Ectodermal cell (in vitro differentiated cells): ENCODE measurements at regions not wholly inside any gene's neighbourhood (a gene's known extent, or its start where the extent isn't known, plus 50 kb on each side); places are given as distances from the start of the nearest gene placed in this dataset.

Source experiments
- H3K27ac ChIP-seq: 2 replicates; pipeline ENCODE4 v1.7.0; 2013; ENCODE audit warnings: mild to moderate bottlenecking, low read depth, low read length; ENCODE audit not compliant: insufficient read depth, poor library complexity, severe bottlenecking
- H3K27me3 ChIP-seq: 2 replicates; pipeline ENCODE4 v1.7.0; 2013; ENCODE audit warnings: mild to moderate bottlenecking, low read length; ENCODE audit not compliant: insufficient read depth, control insufficient read depth, poor library complexity, severe bottlenecking
- H3K36me3 ChIP-seq: one replicate; pipeline ENCODE4 v1.7.0; 2013; ENCODE audit warnings: low read length; ENCODE audit not compliant: control insufficient read depth, insufficient read depth
- H3K4me1 ChIP-seq: one replicate; pipeline ENCODE4 v1.7.0; 2013; ENCODE audit warnings: low read length; ENCODE audit not compliant: control insufficient read depth, insufficient read depth
- H3K4me3 ChIP-seq: 2 replicates; pipeline ENCODE4 v1.7.0; 2013; ENCODE audit warnings: low read depth, low read length, control low read depth; ENCODE audit not compliant: insufficient read depth
- H3K9me3 ChIP-seq: 2 replicates; pipeline ENCODE4 v1.7.0; 2013; ENCODE audit warnings: mild to moderate bottlenecking, low read length, moderate library complexity; ENCODE audit not compliant: control insufficient read depth
- WGBS, 2 experiments: methylation state at CpG; one replicate each; pipeline ENCODE4 v1.1.7; 2013; ENCODE audit warnings: missing lambda C conversion rate in 2 of 2; 5-methylcytosine and 5-hydroxymethylcytosine counted together

DNA sequence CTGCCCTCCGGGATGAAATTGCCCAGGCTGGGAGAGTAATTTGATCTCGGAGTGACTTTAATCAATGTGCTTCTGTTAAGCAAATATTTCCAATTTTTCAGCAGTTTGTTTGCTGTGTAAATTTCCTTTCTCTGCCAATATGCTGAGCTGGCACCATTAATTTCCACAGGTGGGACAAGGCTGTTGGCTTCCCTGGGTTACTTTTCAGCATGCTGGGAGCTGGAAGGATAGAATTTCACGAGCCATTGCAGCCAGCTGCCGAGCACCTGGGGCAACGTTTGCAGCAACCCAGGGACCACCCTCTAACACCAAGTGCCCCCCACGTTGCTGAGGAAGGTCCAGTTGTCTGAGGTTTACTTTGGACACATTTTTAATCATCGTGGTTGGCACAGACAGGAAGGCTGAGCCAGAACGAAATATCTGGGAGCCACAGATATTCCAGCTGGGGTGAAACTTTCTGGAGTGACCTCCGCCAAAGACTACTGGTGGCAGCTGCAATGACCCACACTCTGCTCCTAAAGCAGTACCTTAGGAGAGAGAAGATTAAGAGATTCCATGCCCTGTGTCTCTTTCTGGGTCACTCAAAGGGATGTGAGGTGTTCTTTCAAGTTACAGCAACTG is 293.3 kb upstream of the RGMA start:
- Histone ChIP-seq H3K4me1 (peaks cover 5% of the 10 kb centered on the region), H3K9me3 (no peaks in the 10 kb centered on the region), H3K4me3 (no peak overlapping the region), H3K27ac (no peak overlapping the region), H3K27me3 (no peaks in the 10 kb centered on the region), H3K36me3 (no peaks in the 10 kb centered on the region)
- 70 to 73% methylated on average over 9 of the region's 9 CpGs for WGBS, 2 experiments

DNA sequence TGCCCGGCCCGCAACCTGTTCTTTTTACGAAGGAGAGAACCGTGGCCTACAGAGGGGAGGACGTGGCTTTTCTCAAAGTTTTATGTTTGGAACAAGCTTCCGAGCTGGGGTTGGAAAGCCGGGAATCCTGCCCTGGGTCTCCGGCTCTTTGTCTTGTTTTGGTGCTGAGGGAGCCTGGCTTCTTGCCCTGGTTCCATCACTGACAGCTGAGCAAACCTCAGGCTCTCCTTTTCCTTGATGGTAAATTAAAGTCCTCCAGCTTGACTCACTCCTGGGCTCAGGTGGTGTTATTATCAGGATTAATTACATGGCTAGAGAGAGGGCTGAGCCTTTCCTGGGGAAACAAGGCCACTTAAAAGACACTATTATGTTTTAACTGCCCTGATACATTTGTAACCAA is 289.5 kb upstream of the RGMA start:
- no peak overlapping the region for H3K27ac ChIP-seq
- no peaks in the 10 kb centered on the region for H3K9me3 ChIP-seq
- peaks cover 5% of the 10 kb centered on the region for H3K36me3 ChIP-seq
- WGBS, 2 experiments, result 89 to 94% methylated on average over 8 of the region's 8 CpGs
- peaks cover 5% of the 10 kb centered on the region for H3K4me1 ChIP-seq
- no peak overlapping the region for H3K4me3 ChIP-seq
- H3K27me3 ChIP-seq, result no peaks in the 10 kb centered on the region

- Histone ChIP-seq H3K4me1 (peaks cover 14% of the 10 kb centered on the region), H3K4me3 (no peak overlapping the region), H3K9me3 (no peaks in the 10 kb centered on the region), H3K36me3 (peaks cover 5% of the 10 kb centered on the region), H3K27me3 (no peaks in the 10 kb centered on the region), H3K27ac (no peak overlapping the region)
- 77 to 79% methylated on average over 9 of the region's 9 CpGs for WGBS, 2 experiments
These were observed 283.8 kb upstream of the RGMA start for GRCh38 chr15:93372865-93373223.

DNA sequence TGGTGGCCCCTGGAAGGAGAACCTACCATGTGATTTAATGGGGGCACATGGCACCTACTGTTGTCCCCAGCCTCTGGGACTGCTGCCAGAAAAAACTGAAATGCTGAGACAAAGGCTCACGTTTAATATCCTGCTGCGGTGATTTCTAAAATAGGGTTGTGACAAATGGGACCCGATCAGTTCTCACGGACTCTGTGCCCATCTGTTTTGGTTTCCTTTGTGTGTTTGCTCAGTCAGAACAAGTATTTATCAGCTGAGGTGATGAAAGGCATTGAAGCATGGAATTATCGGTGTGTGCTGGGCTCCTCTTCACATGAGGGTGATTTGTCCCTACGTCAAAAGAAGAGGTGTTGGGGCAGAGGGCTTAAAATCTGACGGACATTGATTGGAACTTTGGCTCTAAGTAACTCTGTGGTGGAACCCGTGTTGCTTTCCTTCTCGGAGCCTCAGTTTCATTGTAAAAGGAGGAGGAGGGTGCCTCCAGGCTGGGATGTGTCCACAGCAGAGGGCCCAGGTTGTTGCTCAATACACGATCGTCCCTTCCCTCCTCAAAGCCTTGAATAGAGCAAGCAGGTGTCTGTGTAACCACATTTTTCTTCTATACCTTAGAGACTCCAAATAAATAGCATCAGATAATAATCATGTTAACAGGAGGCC is 283.3 kb upstream of the RGMA start:
- Histone ChIP-seq H3K36me3 (peaks cover 5% of the 10 kb centered on the region), H3K9me3 (no peaks in the 10 kb centered on the region), H3K4me3 (no peak overlapping the region), H3K27me3 (no peaks in the 10 kb centered on the region), H3K4me1 (peaks cover 14% of the 10 kb centered on the region), H3K27ac (no peak overlapping the region)
- 92% methylated on average over 11 of the region's 11 CpGs for WGBS, 2 experiments

GRCh38 chr15:93366387-93367100 is 277.5 kb upstream of the RGMA start:
- H3K27ac ChIP-seq, result peak overlapping the region; percentile 81
- no peak overlapping the region for H3K4me3 ChIP-seq
- 36 to 42% methylated on average over 5 of the region's 5 CpGs for WGBS, 2 experiments
- no peaks in the 10 kb centered on the region for H3K9me3 ChIP-seq
- H3K27me3 ChIP-seq, result no peaks in the 10 kb centered on the region
- peaks cover 32% of the 10 kb centered on the region for H3K4me1 ChIP-seq
- no peaks in the 10 kb centered on the region for H3K36me3 ChIP-seq

- Histone ChIP-seq H3K27me3 (no peaks in the 10 kb centered on the region), H3K4me1 (peaks cover 57% of the 10 kb centered on the region), H3K36me3 (no peaks in the 10 kb centered on the region)
These were observed 273.8 kb upstream of the RGMA start for GRCh38 chr15:93362821-93363220.

GRCh38 chr15:93362203-93362602 is 273.2 kb upstream of the RGMA start:
- no peak overlapping the region for H3K4me3 ChIP-seq
- H3K9me3 ChIP-seq, result no peaks in the 10 kb centered on the region
- no peaks in the 10 kb centered on the region for H3K27me3 ChIP-seq
- WGBS, 2 experiments, result 0 to 1% methylated on average over 3 of the region's 3 CpGs
- H3K36me3 ChIP-seq, result no peaks in the 10 kb centered on the region
- peak overlapping the region; percentile 86 for H3K27ac ChIP-seq
- H3K4me1 ChIP-seq, result peaks cover 56% of the 10 kb centered on the region

More at GRCh38 chr15:93362821-93363220, 273.8 kb upstream of the RGMA start:
- Histone ChIP-seq H3K27ac (peak overlapping the region; percentile 86), H3K4me3 (no peak overlapping the region), H3K9me3 (no peaks in the 10 kb centered on the region)
- 4 to 13% methylated on average over 6 of the region's 8 CpGs for WGBS, 2 experiments

- no peaks in the 10 kb centered on the region for H3K9me3 ChIP-seq
- 69 to 70% methylated on average over 3 to 4 of the region's 5 CpGs for WGBS, 2 experiments
- no peak overlapping the region for H3K27ac ChIP-seq
- no peaks in the 10 kb centered on the region for H3K36me3 ChIP-seq
- no peak overlapping the region for H3K4me3 ChIP-seq
- H3K4me1 ChIP-seq, result peaks cover 51% of the 10 kb centered on the region
- no peaks in the 10 kb centered on the region for H3K27me3 ChIP-seq
These were observed 272.7 kb upstream of the RGMA start for GRCh38 chr15:93361703-93362102.

- Histone ChIP-seq H3K27ac (no peak overlapping the region), H3K36me3 (no peaks in the 10 kb centered on the region), H3K4me1 (peaks cover 44% of the 10 kb centered on the region), H3K27me3 (no peaks in the 10 kb centered on the region), H3K4me3 (no peak overlapping the region), H3K9me3 (no peaks in the 10 kb centered on the region)
- WGBS, 2 experiments, result 88 to 89% methylated on average over 2 of the region's 2 CpGs
These were observed 272.0 kb upstream of the RGMA start for GRCh38 chr15:93360976-93361375.

- H3K36me3 ChIP-seq, result no peaks in the 10 kb centered on the region
- 85% methylated on average over 7 of the region's 7 CpGs for WGBS, 2 experiments
- no peaks in the 10 kb centered on the region for H3K27me3 ChIP-seq
- no peaks in the 10 kb centered on the region for H3K9me3 ChIP-seq
- H3K27ac ChIP-seq, result peak overlapping the region; percentile 18
- H3K4me1 ChIP-seq, result peaks cover 38% of the 10 kb centered on the region
- H3K4me3 ChIP-seq, result no peak overlapping the region
These were observed 271.3 kb upstream of the RGMA start for GRCh38 chr15:93360318-93360717.
